ENCODE measurements at regions not wholly inside any gene's neighbourhood (a gene's known extent, or its start where the extent isn't known, plus 50 kb on each side); places are given as distances from the start of the nearest gene placed in this dataset.

DNA sequence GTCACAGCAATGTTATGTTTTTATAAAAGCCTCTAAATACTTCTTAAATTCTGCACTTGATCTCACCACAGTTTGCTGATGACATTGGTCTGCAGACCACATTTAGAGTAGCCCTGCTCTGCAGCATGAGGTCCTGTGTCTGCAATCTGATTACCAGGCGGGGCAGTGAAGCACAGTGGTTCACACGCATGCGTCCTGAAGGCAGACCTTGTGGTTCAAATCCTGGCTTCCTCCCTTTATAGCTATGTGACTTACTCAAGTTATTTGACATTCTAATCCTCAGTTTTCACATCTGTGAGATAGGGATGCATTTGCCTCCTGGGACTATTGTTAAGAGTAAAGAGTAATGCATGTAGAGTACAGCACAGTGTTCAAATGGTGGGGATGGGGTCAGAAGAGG lies 50.3 kb downstream of the BMAL2 start:
- no peak for DNase-seq (ENCODE audit: low read depth in 1 of 2, low spot score in 1 of 2)

GRCh38 chr12:27383429-27384260 lies 51.0 kb downstream of the BMAL2 start:
- DNase-seq (ENCODE audit: low read depth in 1 of 2, low spot score in 1 of 2), result peak; percentile 11 to 33

DNA sequence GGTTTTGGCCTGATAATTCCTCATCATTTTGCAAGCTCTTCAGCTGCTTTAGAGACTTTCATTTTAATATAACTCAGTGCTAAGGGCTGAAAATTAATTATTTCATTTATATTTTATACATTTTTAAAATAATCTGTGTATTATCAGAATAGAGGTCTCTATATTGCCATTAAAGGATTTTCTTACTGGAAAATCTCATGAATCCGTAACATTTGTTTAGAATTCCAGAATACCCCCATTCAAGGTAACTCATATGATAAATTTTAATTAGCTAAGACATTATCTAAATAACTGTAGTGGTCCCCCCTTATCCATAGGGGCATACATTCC lies 51.6 kb downstream of the BMAL2 start:
- DNase-seq (ENCODE audit: low read depth in 1 of 2, low spot score in 1 of 2), result no peak

GRCh38 chr12:27385766-27386564 lies 53.3 kb downstream of the BMAL2 start:
- no peak for DNase-seq (ENCODE audit: low read depth in 1 of 2, low spot score in 1 of 2)

GRCh38 chr12:27387473-27387872 lies 54.8 kb downstream of the BMAL2 start:
- DNase-seq (ENCODE audit: low read depth in 1 of 2, low spot score in 1 of 2), result no peak

DNA sequence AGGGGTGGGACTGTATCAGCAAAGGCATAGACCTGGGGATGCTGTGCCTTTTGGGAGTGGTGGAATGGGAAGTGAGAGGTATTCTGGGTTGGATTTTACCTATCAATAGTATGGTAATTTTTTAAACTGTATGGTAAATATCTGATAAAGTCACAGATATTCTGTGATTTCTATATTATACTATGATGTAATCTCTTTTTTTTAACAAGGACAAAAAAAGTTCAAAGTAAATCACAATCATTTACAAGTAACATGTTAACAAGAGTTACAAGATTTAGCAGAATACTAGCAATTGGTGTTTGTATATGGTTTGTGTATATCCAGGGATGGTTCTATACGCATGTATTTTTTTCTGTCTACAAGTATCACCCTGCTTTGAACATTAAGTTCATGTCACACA lies 56.0 kb downstream of the BMAL2 start:
- no peak for DNase-seq (ENCODE audit: low read depth in 1 of 2, low spot score in 1 of 2)

DNA sequence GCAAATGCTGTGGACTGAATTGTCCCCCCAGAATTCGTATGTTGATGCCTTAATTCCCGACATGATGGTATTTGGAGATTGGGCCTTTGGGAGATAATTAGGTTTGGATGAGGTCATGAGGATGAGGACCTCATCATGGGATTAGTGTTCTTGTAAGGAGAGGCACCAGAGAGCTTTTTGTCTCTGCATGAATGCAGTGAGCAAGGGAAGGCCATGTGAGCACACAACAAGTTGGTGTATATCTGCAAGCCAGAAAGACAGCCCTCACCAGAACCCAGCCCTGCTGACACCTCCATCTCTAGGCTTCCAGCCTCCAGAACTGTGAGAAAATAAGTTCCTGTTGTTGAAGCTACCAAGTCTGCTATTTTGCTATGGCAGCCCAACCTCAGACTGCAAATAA lies 51.9 kb upstream of the SMCO2 start:
- DNase-seq (ENCODE audit: low read depth in 1 of 2, low spot score in 1 of 2), result no peak

- no peak for DNase-seq (ENCODE audit: low read depth in 1 of 2, low spot score in 1 of 2)
Measured at GRCh38 chr12:27396216-27396815, 50.2 kb upstream of the SMCO2 start.
